DMS53 treated with DMSO at 0.1 percent for 48 hours (cell line): ENCODE measurements at regions not wholly inside any gene's neighbourhood (a gene's known extent, or its start where the extent isn't known, plus 50 kb on each side); places are given as distances from the start of the nearest gene placed in this dataset.
A peak's percentile ranks its signal among the peaks of the same experiment; 100 is the strongest.
"Not testable (repeated sequence)": the region's sequence is repeated elsewhere in the genome, so short reads cannot be mapped to it uniquely, and the experiment has no call there.

ENCODE experiments used
- DNase-seq: peaks from one replicate; lab custom pipeline; 2025; ENCODE audit not compliant: unreplicated experiment; lab: John Stamatoyannopoulos, UW

DNA sequence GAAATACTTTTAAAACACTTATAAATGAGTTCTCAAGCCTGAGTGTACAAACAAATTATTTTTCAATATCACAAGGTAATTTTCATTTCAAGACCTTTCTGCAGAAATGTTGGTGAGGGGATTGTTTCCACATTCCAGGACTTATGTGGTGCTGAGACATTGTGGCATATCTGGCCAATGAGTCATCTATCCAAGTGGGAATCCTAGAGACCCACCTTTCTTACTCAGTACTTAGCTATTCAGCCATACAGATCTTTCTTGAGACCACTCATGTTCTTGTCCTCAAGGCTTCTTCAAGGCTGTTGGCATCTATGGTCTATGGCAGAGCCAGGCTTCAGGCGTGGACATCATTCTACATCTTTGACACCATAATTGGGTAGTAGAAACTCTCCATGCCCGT is 225.4 kb downstream of the DKK1 start:
- DNase-seq = no peak

DNA sequence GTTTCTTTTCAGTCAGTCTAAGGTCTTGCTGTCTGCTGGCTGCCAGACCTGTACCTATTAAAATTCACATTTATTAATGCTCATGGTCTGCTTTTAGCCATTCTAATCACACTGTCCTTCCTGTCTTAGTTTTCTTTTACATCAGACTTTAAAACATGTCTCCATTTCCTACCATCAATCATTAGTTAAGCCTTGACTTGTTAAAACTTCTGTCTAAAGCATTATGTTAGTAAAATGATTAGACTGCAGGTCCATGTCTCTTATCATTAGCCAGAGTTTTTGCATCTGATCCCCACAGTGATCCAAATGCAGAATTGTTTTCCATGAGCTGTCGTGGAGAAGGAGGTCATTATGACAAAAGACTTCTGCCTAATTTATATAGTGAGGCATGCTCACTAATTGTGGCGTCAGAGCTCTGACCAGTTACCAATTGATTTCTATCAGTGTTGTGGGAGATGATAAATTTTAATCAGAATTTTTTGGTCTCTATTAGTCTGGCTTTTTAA is 226.5 kb downstream of the DKK1 start:
- DNase-seq = no peak

DNA sequence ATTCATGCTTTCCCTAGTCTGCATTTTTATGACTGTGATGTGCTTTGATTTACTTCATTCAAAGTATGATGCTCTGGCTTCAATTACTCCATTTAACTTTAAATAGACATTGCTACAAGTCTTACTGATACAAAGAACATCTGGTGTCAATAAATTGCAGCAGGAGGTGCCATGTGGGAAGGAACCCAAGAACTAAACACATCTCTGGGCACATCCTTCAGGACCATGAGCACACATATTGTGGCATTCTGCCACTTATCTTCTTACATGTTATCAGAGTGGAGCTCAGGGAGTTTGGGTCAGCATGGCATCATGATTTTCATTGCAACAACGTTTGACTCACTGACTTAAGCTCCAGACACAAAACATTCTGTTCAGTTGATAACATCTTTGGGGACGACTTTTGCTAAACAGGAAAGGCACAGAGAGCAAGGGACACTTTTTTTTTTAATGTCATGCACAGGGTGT is 227.0 kb downstream of the DKK1 start:
- no peak for DNase-seq

DNA sequence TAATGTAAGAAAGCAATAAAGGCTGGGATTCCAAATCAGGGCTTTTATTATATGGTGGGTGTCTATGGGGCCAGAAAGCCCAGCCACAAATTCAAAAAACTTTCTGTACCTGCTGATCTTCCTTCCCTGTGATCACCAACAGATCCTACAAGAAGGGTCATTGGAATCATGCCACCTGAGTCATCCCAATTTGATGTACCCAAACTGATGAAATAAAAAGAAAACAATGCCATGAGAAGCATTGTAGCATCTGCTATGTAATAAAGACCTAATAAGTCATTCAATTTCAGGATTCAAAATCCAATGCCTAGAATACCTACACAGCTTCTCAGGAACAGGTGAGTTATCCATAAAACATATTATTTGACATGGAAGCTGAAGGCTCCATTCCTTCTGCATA is 228.8 kb downstream of the DKK1 start:
- DNase-seq = no peak

DNA sequence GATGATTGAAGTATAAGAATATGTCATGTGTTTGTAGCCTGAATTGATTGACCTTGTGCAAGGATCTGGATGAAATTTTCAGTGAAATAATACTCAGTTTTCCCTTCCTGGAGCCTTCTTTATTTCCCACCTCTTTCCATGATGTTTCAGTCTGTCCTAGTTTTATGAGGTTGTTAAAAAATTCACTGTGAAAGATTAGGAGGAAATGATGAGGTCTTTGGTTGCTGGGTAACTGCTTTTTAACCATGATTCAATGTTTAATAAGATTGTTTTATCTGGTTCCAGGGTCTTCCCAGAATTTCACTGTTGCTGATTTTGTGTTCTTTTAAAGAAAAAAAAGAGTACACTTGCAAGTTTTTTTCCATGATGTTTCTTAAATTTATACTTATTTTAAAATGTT is 221.5 kb downstream of the MBL2 start:
- DNase-seq = no peak

DNA sequence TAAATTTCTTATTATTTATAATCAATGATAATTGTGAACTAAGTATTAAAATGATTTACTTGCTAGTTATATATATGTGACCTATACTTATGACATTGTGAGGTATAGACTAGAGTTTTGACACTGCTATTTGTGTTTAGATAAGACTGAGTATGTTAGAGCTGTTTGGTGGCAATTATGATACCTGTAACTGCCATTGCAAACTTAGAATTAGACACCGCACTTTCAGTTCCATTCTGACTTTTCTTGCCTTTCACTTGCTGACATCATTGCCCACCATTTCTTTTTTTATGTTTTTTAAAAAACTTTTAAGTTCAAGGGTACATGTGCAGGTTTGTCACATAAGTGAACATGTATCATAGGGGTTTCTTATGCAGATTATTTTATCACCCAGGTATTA is 214.5 kb downstream of the MBL2 start:
- DNase-seq = no peak

DNA sequence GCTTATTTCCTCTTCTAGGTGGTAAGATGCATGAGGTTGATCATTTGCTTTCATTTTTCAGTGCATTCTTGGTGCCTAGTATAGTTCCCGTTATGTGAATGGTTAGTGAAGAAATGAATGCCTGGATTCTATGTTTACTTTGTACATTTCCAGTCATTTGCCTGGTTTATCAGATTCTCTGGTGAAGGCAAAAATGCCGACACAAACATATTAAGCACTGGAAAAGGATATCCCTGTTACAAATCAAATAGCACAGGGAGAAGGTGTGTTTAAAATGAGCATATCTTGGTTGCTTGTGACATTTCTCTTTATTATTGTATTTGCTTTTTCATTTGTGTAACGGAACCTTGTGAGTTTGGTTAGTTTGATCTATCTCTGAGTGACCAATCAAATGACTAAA is 211.3 kb downstream of the MBL2 start:
- DNase-seq = no peak

DNA sequence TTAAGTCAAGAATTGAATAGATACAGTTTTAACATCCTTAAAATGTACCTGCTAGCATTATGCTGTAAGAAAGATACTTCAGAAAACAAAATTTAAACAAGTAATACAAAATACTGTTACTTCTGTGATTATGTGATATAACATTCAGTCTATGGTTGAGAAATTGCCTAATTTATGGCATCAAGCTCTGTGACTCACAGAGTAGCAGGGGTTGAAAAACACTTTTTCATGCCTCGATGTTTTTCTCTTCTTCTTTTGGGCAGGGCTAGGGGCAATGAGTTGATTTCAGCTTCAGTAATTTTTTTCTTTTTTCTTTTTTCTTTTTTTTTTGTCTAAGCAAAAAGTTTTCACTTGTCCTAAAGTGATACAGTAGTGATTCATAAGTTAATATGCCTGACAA is 209.2 kb downstream of the MBL2 start:
- DNase-seq = no peak

DNA sequence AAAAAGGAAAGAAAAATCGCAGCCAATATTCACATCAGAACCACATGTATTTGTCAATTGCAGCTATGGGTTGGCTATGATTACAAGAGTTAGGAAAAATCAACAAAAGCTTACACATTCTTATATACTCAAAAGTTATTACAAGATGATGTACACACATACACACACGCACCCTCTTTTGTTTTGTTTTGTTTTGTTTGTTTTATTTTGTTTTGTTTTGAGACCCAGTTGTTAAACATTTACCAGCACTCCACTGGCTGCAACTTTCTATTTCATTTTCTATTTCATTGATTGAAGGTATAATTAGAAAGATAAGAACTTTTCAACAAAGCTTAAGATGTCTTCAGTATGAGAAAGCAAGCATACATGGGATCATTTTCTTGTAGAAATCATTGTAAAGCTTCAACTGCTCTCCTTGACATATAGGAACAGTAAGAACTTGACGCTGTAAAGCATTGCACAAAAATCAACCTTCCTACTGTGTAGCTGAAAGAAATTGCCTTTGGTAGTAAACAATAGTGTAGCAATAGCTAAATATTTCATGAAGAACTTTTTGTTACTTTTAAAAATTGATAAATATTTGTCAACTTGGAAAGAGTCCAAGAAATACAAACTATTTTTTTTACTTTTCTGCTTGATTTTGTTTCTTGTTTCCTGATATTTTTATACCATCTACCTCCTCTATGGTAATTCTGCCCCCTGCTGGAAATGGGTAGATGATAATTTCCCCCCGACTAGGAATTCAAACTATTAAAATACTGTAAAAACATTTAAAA is 205.9 kb downstream of the MBL2 start:
- peak; percentile 30 for DNase-seq

DNA sequence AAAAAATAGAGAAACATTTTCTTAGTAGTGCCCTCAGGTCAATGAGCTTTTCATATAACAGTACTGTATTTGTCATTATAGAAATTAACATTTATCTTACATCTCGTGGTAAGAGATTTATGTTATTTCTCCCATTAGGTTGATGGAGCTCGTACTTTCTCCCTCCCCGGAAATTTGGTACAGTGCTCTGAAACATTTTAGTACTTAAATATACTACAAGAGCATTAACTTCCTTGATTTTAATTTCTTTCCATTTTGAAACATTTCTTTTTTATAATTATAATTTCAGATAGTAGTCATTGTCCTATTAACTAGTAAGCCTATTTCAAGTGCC is 205.4 kb downstream of the MBL2 start:
- no peak for DNase-seq

DNA sequence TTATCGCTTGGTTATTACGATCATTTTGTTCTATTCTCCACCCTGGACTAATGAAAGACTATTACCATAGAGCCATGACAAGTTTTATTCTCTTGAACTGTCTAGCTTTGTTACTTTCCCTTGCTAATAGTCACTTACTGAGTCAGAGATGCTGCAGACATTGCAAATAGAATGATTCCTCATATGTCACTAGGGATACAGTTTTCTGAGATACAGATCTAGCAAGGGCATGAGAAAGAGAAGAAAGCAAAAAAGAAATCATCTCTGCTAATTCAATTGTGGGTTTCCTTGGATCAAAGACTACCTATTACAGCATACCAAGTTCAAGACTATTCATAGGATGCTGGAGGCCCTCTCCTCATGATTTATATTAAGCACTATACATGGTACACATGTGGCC is 204.3 kb downstream of the MBL2 start:
- no peak for DNase-seq

DNA sequence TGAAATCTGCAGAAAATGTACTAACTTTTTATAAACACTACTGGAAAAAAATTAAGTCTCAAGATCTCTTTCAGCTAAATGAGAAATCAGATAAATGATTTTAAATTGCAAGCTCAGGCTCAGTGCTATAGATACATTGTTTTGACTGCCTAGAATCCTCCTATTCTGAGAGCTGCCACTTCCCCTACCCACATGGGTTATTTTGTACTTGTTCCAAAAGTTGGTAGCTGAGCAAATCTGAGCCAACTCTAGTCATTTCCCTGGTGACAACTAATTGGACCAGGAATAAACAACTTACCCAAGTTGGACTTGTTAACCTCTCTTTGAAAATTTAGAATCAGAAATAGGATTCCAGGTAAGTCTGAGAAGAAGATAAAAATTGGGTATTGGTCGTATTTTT is 202.1 kb downstream of the MBL2 start:
- no peak for DNase-seq

DNA sequence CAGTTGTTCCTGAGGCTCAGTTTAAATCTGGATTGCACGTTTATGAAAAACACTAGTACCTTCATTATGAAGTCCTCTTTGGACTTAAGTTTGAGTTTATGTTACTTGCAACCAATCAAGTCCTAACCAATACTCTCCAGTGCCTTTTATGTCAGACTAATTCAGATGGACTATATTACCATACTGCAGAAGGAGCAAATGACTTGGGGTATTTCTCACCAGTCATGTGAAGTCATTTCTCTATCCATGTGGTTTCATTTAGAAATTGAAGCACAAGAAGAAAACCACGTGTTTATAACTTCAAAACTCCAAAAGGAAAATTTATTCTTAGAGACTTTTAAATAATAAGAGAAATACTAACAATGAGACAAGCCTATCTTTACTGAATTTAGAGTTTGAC is 201.6 kb downstream of the MBL2 start:
- no peak for DNase-seq

DNA sequence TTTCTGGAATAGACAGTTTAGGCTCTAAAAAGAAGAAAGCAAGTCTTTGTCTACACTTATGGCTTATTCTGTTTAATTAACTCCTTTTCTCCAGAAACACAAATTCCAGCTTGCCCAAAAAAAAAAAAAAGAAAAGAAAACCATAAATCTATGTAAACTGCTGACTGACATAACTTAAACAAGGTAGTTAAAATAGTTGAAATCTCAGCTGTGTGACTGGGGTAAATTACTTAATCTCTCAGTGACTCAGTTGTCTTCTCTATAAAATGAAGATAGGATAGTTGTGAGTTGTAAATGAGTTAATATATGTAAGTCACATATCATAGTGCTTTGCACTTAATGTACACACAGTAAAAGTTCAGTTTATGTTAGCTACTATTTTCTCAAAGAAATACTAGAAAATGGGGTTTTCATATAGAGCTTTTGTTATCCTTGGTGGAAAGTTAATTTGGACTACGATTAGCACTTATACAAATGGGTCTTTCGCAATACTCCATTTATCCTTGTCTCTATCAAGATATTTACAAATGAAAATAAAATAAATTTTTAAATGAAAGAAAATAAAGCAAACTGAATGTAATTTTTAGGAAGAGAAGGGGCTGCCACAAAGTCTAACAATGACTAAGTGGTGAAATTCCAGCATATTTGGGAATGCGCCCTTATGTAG is 200.9 kb downstream of the MBL2 start:
- no peak for DNase-seq

DNA sequence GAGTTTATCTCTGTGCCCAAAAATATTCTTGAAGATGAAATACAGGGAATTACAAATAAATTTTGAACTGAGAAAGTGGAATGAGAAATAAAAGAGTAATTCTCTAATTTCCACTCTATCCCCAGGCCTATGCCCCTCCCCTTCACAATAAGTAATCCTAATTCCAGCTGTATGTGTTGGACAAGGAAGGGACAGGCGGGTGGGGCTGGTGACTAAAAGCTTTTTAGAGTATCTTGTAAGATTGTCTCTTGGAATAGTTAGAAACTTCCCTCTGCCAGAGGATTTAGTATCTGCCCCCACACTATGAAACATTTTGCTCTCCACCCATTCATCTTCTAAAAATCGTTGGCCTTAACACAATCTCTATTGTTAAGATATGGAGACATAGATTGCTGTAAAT is 199.2 kb downstream of the MBL2 start:
- no peak for DNase-seq

DNA sequence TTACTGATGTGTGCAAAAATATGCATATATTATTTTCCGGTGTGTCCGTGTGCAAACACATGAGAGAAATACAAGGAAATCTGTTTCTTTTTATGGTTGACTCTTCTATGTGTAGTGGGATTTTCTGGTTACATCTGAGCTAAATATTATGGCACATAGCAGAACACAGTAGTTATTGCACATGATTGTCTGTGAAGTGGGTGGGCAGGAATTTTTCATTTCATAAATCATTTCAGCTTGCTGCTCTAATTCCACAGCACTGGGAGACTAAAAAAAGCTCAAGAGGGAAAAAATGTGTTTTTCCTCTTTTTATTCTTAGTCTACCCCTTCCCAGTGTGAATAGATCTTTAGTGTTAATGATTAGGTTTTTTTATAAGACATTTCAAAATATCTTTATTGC is 197.9 kb downstream of the MBL2 start:
- DNase-seq = no peak

DNA sequence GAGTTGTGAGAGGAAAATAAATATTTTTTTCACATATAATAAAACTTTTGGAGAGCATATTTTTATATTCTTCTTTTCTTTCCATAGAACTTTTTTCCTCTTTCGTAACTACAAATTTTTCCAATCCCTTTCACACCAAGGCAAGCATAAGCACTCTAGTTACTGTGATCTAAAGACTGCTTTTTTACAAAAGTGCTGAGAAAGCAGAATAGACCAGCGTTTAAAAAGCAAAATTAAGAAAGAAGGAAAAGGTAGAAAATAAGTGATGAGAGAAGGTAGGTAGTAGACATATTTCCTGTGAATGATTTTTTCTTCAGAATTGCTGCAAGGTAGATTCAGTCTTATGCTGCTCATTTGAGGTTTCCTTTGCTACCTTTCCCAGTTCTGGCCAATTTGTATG is 195.5 kb downstream of the MBL2 start:
- no peak for DNase-seq

DNA sequence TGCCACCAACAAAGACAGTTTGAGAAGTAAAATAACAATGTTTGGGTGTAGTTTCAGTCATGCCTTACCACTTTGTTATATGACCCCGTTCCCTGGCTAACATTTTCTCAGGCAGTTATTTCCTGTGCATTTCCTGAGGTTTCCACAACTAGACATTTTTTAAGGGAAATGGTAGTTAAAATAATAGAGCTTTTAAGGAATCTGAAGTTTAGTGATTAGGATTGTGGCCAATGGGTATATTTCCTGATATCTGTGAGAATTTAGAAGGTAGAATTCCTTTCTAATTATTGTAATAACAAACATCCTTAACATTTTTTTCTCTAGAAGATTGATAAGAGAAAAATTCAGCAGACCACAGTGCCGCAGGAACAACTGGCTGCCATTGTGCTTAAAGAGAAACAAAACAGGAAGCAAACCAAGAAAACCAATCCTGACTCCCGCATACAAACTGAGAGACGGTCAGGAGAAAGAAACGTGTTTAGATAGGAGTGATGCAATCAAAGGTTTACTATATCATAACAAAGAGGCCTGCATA is 193.6 kb downstream of the MBL2 start:
- DNase-seq = no peak

DNA sequence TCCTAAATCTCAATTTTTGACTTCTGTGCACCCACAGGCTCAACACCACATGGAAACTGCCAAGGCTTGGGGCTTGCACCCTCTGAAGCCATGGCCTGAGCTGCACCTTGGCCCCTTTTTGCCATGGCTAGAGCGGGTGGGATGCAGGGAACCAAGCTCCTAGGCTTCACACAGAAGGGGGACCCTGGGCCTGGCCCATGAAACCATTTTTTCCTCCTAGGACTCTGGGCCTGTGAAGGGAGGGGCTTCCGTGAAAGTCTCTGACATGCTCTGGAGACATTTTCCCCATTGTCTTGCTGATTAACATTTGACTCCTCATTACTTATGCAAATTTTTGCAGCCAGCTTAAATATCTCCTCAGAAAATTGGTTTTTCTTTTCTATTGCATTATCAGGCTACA is 190.9 kb downstream of the MBL2 start:
- not testable (repeated sequence) for DNase-seq

DNA sequence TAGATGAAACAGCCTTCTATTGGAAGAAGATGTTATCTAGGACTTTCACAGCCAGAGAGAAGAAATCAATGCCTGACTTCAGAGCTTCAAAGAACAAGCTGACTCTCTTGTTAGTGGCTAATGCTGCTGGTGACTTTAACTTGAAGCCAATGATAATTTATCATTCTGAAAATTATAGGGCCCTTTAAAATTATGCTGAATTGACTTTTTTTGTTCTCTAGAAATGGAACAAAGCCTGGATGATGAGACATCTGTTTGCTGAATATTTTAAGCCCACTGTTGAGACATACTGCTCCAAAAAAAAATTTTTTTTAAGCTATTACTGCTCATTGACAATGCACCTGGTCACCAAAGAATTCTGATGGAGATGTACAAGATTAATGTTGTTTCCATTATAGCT is 189.2 kb downstream of the MBL2 start:
- DNase-seq = no peak

DNA sequence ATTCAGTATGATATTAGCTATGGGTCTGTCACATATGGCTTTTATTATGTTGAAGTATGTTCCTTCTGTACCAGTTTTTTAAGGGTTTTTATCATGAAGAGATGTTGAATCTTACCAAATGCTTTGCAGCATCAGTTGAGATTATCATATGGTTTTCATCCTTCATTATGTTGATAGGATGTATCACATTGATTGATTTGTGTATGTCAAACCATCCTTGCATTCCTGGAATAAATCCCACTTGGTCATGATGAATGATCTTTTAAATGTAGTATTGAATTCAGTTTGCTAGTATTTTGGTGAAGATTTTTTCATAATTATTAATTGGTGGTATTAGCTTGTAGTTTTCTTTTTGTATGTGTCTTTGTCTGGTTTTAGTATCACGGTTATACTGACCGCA is 185.9 kb downstream of the MBL2 start:
- DNase-seq = no peak

DNA sequence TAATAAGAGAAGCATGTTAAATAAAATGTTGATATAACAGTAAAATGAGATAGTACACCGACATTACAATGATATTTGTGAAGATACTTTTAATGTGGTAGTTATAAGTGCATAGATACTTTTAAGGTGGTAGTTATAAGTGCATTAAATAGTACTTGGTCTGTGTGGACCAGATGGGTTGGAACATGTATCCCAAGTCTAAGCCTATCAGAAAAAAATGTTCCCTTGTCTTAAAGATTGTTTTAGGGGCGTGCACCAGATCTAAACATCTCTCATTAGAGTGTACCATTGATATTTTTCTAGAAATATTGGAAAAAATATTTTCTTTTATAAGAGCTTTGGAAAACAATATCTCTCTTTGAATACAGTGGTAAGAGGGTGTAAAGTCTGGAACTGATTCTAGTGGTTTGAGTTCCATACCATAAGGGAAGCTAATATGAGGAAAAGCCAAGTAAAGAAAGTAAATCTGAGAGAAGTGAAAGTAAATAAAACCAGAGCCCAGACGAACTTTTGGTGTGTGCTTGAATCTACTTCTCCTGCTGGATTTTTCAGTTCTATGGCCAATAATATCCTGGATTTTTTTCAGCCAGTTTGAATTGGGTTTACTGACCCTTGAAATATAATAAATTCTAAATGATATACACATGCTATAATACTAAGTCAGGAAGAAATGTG is 175.3 kb downstream of the MBL2 start:
- peak; percentile 23 for DNase-seq
